HG02763 (cell line): ENCODE measurements at regions not wholly inside any gene's neighbourhood (a gene's known extent, or its start where the extent isn't known, plus 50 kb on each side); places are given as distances from the start of the nearest gene placed in this dataset.

Experiments used
- ATAC-seq: cut with Tn5 transposase; IDR thresholded peaks from one replicate; pipeline ENCODE4 v1.9.1; 2021; ENCODE audit warnings: mild to moderate bottlenecking, moderate library complexity; ENCODE audit not compliant: unreplicated experiment

DNA sequence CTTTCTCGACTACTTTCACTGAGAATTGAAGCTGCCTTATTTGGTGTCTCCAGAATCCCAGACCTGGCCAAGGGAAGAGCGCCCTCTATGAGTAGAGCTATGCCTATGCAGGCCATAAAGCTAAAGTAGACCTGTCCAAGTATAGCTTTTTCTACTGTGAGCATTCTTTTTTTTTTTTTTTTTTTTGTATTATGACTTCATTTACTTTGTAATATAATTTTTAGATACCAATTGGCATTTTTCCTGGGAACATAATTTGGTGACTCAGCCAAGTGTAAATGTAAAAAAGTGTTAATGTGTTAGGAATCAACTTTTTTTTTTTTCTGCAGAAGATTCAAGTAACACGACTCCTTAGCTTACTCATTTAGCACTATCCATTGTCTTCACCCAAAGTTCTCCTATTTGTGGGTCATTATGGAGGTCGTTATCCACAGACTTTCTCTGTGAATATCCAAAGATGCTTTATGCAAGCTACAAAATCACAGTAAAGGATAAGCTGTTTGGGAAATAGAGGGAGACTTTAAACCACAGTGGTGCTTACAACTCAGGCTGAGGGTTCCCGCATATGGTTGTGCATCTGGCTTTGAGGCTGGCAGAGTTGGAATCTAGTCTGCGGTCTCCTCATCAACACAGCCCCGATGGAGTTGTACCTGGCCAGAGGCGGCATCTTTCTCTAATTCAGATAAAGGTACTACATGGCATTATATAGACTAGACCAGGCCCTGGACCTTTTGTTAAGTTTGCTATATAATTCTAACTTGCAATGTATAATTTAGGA, 1040.2 kb upstream of the SORCS1 start:
- no peak for ATAC-seq

GRCh38 chr10:108203905-108204527, 1039.5 kb upstream of the SORCS1 start:
- no peak for ATAC-seq

- ATAC-seq: no peak
These were observed 1023.0 kb upstream of the SORCS1 start for GRCh38 chr10:108187408-108188012.

DNA sequence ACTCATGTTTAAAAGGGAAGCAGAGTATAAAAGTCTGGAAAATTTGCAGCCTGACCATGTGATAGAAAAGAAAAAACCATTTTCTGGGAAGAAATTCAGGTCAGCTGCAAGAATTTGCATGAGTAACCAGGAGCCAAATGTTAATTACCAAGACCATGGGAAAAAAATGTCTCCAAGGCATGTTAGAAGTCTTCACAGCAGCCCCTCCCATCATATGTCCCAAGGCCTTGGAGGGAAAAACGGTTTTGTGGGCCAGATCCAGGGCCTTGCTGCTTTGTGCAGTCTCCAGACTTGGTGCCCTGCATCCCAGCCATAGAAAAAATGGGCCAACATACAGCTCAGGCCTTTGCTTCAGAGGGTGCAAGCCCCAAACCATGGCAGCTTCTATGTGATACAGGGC, 1019.6 kb upstream of the SORCS1 start:
- ATAC-seq: no peak

DNA sequence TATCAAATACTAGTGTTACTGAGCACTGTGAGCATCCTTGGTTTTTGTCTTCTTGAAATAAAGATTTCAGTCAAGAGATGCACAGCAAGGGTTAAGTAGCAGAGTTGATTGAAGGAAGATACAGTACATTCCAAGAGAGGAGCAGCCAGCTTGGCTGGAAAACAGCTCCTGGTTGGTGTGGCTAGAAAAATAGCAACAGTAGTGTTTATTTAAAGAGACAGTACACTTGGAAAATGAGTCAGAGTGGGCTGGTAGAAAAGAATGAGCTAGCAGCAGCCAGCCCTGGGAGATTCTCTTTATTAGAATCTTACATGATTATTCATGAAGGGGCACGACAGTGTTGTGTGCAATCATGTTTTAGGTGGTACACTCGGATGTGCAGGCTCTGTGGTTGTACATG, 1016.4 kb upstream of the SORCS1 start:
- no peak for ATAC-seq

DNA sequence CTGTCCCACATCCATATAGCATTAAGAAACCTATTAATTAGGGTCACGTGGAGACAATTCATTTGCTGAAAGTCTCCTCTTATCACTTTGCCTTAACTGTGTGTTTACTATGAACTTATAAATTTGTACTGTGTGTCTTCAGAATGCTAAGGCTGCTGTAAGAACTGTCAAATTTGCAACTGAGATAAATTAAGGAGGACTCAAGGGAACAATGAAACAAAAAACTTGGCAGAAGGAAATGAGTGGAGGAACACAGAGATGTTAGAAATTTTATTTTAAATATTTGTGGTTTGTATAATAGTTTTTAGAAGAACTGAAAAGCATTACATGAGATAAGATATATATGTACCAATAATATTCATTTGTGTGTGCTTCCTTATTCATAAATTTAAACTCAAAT, 1005.3 kb upstream of the SORCS1 start:
- ATAC-seq: no peak

DNA sequence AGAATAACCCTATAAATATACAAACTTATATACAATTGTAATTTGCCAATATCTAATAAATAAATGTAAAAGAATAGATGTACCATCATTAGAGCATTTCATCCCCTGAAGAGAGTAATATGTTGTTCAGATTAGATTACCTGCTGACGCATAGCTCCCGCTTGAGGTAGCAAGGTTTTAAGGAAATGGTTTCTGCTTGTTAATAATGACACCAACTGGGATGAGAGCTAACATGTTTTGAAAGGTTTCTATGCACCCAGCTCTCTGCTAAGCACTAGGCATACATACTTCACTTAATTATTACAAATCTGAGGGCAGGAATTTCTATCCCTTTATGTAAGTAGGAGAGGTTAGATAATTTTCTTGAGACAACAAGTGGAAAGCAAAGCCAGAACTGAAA, 1003.3 kb upstream of the SORCS1 start:
- no peak for ATAC-seq

DNA sequence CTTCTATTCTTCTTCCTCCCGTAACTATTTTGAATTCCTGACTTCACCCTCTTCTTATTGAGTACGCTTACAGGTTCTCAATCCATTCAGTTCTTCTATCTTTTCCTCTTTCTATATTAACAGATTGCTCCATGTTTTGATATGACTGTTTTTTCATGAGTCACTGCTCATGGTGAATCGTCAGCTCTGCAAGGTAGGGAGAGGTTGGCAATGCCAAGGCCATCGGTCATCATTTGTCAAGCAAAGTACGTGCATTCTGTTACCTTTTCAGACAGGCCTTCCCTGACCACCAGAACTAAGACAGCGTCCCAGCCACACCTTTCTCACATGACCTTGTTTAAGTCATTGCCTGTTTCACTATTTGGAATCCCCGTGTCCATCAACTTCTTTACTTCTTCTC, 1001.9 kb upstream of the SORCS1 start:
- ATAC-seq: no peak

DNA sequence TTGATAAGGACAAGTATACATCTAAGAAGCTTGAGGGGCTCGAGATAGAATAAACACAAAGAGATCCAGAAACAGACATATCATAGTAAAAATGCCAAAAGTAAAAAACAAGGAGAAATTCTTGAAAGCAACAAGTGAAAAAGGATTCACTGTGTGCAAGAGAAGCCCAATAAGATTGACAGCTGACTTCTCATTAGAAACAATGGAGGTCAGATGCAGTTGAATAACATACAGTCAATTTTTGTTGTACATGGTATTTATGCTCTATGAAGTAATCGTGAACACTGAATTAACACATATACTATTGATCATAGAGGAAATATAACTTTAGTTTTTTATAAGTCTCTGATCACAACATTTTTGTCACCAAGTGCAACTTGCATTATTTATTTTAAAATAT, 982.8 kb upstream of the SORCS1 start:
- no peak for ATAC-seq

DNA sequence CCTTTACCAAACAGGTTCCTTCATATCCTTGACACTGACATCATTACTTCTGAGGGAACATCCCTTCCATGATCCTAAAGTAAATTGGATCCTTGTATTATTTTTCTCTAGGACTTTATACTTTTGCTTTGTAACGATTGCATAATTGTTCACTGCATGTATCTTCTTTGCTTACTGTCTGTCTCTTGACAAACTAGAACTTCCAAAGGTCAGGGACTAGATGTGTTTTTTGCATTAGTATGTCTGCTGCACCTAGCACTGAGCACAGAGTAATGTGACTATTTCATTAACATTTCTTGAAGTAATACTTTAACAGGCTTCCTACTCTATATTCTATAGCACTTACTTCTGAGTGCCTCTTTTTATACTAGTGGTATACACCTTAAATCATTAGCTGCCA, 976.6 kb upstream of the SORCS1 start:
- ATAC-seq: no peak

GRCh38 chr10:108132303-108132702, 967.8 kb upstream of the SORCS1 start:
- no peak for ATAC-seq

- no peak for ATAC-seq
These were observed 966.1 kb upstream of the SORCS1 start for GRCh38 chr10:108130575-108130974.

DNA sequence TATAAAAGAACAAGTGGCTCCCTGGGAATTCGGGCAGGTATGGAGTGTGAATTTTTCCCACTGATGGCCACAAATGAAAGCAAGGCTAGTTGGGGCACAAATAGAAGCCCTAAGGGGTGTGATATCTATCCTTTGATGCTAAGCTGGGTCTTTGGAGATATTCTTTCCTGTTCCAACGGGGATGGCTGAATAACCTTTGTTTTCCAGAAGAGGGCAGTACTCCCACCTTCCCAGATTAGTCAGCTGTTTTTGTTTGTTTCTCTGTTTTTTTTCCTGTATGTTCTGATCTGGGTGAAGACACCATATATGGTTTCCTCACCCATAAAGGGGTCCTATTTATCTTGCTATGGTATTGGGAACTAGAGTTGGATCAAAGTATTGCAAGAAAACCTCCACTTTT, 947.7 kb upstream of the SORCS1 start:
- ATAC-seq: no peak

DNA sequence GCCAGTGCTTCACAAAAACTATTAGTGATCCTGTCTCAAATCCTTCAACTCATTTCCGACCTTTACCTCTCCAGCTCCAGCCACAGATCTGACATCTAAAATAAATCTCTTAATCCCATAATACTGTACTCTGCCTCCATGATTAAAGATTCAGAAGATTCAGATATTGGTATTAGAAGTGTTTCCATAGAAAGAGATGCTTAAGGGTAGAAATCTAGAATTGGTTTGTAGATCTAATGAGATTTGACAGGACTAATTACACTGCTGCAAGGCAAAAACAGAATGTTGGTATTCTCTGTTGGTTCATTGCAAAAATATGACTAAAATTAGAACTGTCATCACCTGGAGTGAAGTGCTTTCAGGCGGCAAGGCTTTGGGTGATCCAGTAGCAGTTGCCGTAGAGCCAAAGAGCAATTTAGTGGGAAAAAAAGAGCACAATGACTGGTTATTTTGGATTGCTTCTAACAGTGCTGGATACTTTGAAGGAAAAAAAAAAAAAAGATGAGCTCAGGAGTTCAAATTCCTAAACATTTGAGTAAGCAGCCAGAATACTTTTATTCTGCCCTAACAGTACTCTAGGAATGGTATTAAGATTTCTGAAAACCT, 940.1 kb upstream of the SORCS1 start:
- ATAC-seq: no peak

GRCh38 chr10:108097258-108097657, 932.8 kb upstream of the SORCS1 start:
- no peak for ATAC-seq

DNA sequence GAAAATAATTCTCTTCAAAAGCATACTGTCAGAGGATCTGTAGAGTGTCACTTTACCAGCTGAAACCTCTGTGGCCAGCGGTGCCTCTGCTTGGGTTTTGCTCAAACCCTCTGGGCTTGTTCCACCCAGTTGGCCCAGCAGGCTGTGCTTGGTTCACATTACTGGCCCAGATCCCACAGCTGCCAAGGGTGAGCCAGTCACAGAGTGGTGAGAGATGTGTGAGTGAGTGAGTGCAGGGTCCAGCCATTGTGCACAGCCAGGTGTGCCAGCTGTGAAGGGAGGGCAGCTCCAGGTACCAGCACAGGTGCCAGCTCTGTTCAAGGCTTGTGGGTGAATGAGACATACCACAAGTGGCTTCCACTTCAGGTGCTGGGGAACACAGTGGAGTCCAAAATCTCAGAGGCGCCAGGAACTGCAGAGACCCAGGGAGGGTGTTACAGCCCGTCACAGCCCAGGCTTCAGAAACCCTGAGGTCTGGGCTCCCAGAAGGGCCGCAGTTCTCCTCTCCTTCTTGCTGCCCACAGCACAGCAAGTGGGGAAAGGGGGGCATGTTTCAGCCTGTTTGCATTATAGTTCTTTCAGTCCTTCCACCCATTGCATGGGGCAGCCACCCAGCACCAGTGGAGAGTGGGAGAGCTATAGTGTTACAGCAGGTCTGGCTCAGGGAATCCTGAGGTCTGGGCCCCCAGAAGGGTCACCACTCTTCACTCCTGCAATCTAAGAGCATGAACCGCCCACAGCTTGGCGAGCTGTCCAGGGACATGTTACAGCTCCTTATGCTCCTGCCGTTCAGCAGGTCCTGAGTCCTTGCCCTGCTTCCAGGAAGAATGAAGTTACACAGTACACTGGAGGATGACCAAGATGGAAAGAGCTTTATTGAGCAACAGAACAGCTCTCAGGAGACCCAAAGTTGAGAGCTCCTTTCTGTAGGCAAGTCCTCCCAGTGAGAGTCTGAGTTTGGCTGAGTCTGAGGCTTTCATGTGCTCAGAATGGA, 931.7 kb upstream of the SORCS1 start:
- no peak for ATAC-seq

- ATAC-seq: no peak
These were observed 926.1 kb upstream of the SORCS1 start for GRCh38 chr10:108090476-108091215.

DNA sequence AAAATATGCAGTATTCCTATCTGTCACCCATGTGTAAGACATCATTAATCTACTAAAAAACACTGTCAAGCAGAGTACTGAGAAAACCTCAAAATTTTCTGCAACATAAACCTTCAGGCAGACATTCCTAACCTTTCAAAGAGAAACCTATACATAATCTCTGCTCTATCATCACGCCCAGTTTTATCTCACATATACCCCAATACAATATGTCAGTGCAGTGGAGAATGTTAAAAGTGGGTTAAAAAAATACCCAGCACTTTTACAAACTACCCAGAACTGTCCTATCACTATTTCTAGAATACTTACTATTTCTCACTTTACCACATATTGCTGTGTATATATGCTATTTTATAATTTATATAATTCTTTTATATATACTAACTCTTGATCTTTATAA, 922.0 kb upstream of the SORCS1 start:
- ATAC-seq: no peak

DNA sequence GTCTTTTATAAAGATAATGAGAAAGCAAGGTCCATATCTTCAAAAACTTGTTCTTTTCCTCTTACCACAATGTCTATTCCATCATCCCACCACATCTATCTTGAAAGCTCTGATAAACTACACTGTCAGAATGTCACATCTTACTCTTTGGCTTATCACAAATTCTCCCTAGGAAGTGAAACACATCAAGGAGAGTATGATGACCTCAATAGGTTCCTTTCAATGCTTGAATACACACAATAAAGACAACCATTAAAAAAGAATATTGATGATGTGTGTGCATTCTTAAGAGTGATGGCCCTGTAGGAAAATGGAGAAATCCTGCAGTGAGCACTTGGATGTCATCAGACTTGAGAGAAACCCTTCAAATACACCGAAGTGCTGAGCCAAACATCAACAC, 918.1 kb upstream of the SORCS1 start:
- no peak for ATAC-seq

DNA sequence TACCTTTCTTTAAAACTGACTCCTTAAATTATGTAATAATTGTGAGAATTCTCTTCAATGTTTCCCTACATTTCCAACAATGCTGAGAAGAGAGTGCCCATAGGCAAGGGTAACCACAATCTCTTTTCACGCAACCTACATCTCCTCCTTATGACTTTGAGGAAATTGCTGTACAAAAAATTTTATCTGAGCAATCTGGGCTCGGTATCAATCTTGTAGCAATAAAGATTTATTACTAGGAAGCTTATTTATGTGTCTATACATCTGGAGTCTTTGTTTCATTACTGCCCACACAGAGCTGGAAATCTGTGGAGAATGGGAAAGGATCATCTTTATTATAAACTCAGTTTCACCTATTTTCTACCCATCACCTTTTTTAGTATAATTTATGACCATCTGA, 913.8 kb upstream of the SORCS1 start:
- no peak for ATAC-seq
